Fibroblast of villous mesenchyme (primary cell): ENCODE measurements at regions not wholly inside any gene's neighbourhood (a gene's known extent, or its start where the extent isn't known, plus 50 kb on each side); places are given as distances from the start of the nearest gene placed in this dataset.

Experiments
- DNase-seq: peaks from one replicate; pipeline ENCODE4 v3.0.0-alpha.2; 2010; ENCODE audit warnings: low read depth
- H3K4me3 ChIP-seq: 2 replicates; pipeline ENCODE4 v1.5.1; 2011; ENCODE audit warnings: low read depth, mild to moderate bottlenecking, low read length
- TF ChIP-seq, protein P1 (sequence below): IDR thresholded peaks from 2 replicates; pipeline ENCODE4 v1.5.1; 2012; ENCODE audit warnings: low read depth, mild to moderate bottlenecking, low read length; ENCODE audit not compliant: insufficient read depth

DNA sequence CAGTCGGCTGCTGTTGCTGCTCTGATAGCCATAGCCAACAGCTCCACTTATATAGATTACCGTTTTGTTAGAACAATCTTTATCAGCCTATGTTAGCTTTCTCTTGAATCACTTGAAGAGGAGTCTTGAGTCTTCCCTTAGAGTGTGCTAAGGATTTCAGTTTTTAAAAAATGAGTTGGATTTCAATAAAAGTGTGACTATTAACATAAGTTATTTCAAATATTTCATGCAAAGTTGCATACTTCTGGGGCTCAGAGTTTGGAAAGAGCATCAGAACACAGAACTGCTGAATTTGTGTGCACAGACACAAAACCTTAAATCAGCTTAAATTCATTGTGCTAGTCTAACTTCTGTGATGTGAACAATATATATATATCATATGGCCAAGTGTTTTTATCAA is 174.7 kb downstream of the MTX2 start:
- no peak overlapping the region for H3K4me3 ChIP-seq
- no peak for DNase-seq
- TF ChIP-seq, protein P1, sequence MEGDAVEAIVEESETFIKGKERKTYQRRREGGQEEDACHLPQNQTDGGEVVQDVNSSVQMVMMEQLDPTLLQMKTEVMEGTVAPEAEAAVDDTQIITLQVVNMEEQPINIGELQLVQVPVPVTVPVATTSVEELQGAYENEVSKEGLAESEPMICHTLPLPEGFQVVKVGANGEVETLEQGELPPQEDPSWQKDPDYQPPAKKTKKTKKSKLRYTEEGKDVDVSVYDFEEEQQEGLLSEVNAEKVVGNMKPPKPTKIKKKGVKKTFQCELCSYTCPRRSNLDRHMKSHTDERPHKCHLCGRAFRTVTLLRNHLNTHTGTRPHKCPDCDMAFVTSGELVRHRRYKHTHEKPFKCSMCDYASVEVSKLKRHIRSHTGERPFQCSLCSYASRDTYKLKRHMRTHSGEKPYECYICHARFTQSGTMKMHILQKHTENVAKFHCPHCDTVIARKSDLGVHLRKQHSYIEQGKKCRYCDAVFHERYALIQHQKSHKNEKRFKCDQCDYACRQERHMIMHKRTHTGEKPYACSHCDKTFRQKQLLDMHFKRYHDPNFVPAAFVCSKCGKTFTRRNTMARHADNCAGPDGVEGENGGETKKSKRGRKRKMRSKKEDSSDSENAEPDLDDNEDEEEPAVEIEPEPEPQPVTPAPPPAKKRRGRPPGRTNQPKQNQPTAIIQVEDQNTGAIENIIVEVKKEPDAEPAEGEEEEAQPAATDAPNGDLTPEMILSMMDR: no peak

GRCh38 chr2:176445956-176446355 is 176.7 kb downstream of the MTX2 start:
- TF ChIP-seq, protein P1: no peak
- no peak overlapping the region for H3K4me3 ChIP-seq
- peak; percentile 38 for DNase-seq

DNA sequence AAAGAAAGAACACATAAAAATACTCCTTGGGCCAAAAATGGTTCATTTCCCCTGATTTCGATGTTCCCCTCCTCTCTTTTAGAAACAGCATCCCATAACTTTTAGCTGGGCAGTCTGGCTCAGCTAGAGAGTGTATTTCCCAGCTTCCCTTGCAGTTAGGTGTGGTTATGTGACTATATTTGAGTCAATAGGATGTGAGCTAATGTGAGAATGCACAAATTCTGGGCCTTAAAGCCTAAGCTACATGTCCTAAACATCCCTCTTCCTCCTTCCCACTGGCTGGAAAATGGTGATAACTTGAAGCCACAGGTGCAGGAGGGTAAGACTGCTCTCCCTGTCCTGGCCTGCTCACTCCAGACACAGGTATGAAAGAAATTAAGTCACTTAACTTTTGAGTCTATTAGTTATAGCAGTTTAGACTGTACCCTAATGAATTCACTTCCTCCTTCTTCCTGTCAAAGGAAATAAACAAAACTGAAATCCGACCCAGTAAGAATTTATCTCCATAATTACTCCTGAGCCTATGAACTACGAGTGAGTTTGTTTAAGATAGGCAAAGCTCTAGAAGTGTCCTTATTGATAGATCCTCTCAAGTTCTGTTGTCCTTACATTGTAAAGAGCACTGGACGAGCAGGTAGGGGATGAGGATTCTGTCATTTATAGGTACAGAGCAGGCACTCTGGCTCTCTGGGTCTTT is 177.6 kb downstream of the MTX2 start:
- TF ChIP-seq, protein P1: no peak
- no peak overlapping the region for H3K4me3 ChIP-seq
- DNase-seq: peak; percentile 20

DNA sequence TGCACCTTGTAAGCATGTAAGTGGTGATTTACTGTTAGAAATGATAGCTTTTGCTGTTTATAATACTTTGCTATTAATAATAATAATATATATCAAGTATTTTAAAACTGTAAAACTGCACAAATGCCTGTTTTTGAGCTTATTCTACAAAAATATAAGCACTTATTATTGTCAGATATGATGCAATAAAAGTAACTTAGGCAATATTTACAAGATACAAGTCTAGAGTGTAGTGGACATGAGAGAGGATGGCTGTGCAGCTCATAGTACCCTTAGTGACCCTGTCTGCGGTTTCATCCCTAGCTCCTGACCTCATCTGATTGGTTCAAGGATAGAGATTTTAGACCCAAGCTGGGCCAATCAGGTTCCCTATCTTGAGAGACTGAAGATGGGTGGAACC is 178.4 kb downstream of the MTX2 start:
- no peak for DNase-seq
- TF ChIP-seq, protein P1: no peak
- H3K4me3 ChIP-seq: no peak overlapping the region

GRCh38 chr2:176449852-176450251 is 180.6 kb downstream of the MTX2 start:
- TF ChIP-seq, protein P1: no peak
- H3K4me3 ChIP-seq: no peak overlapping the region
- no peak for DNase-seq

- TF ChIP-seq, protein P1: no peak
Observed at GRCh38 chr2:176453784-176454183, 184.5 kb downstream of the MTX2 start.

More at GRCh38 chr2:176453784-176454183, 184.5 kb downstream of the MTX2 start:
- H3K4me3 ChIP-seq: no peak overlapping the region
- DNase-seq: no peak
